ENCODE measurements at regions not wholly inside any gene's neighbourhood (a gene's known extent, or its start where the extent isn't known, plus 50 kb on each side); places are given as distances from the start of the nearest gene placed in this dataset.

- Histone ChIP-seq H3K36me3 (ENCODE audit: insufficient read depth, low read length) (no peaks in the 10 kb centered on the region), H3K27ac (ENCODE audit: low read depth in 1 of 2, low read length in 2 of 2) (no peak overlapping the region), H3K4me1 (ENCODE audit: insufficient read depth, low read length) (no peaks in the 10 kb centered on the region), H3K4me3 (ENCODE audit: low read length) (no peak overlapping the region), H3K27me3 (ENCODE audit: control insufficient read depth in 1 of 2, insufficient read depth in 2 of 2, low read length in 2 of 2) (no peaks in the 10 kb centered on the region), H3K9me3 (ENCODE audit: control insufficient read depth in 1 of 2, insufficient read depth in 1 of 2, low read length in 2 of 2) (no peaks in the 10 kb centered on the region)
- H3K27ac Mint-ChIP-seq, result no peak overlapping the region
- POLR2A ChIA-PET, result no interaction called here
- no peaks in the 10 kb centered on the region for H3K36me3 Mint-ChIP-seq (ENCODE audit: low read depth)
- intact Hi-C loops (cut with DNase I, micrococcal nuclease), result no loop called here
- TF ChIP-seq, protein P1, sequence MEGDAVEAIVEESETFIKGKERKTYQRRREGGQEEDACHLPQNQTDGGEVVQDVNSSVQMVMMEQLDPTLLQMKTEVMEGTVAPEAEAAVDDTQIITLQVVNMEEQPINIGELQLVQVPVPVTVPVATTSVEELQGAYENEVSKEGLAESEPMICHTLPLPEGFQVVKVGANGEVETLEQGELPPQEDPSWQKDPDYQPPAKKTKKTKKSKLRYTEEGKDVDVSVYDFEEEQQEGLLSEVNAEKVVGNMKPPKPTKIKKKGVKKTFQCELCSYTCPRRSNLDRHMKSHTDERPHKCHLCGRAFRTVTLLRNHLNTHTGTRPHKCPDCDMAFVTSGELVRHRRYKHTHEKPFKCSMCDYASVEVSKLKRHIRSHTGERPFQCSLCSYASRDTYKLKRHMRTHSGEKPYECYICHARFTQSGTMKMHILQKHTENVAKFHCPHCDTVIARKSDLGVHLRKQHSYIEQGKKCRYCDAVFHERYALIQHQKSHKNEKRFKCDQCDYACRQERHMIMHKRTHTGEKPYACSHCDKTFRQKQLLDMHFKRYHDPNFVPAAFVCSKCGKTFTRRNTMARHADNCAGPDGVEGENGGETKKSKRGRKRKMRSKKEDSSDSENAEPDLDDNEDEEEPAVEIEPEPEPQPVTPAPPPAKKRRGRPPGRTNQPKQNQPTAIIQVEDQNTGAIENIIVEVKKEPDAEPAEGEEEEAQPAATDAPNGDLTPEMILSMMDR (IDR thresholded peaks at IDR 0.05), result no peak
- CTCF ChIA-PET, result no interaction called here
- ATAC-seq (ENCODE audit: poor library complexity) (no peak), DNase-seq (no peak)
- H3K9me3 Mint-ChIP-seq, result peaks cover 4% of the 10 kb centered on the region
- no peaks in the 10 kb centered on the region for H3K4me1 Mint-ChIP-seq (ENCODE audit: low read depth)
- peaks cover 16% of the 10 kb centered on the region for H3K27me3 Mint-ChIP-seq
- no peak overlapping the region for H3K4me3 Mint-ChIP-seq
Measured at GRCh38 chr2:106719222-106719621, 166.7 kb downstream of the ST6GAL2 start.

DNA sequence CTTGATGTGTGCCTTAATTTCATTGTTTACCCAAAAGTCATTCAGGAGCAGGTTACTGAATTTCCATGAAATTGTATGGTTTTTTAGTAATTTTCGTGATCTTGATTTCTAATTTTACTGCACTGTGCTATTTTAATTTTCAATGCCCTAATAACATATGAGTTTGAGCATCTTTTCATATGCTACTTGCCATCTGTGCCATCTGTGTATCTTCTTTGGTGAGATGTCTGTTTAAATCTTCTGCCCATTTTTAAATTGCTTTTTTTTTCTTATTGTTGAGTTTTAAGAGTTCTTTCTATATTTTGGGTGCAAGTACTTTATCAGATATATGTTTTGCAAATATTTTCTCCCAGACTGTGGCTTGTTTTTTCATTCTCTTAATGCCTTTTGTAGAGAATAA, 165.9 kb downstream of the ST6GAL2 start:
- Histone ChIP-seq H3K9me3 (ENCODE audit: control insufficient read depth in 1 of 2, insufficient read depth in 1 of 2, low read length in 2 of 2) (no peaks in the 10 kb centered on the region), H3K27ac (ENCODE audit: low read depth in 1 of 2, low read length in 2 of 2) (no peak overlapping the region), H3K27me3 (ENCODE audit: control insufficient read depth in 1 of 2, insufficient read depth in 2 of 2, low read length in 2 of 2) (no peaks in the 10 kb centered on the region), H3K4me3 (ENCODE audit: low read length) (no peak overlapping the region), H3K36me3 (ENCODE audit: insufficient read depth, low read length) (no peaks in the 10 kb centered on the region), H3K4me1 (ENCODE audit: insufficient read depth, low read length) (no peaks in the 10 kb centered on the region)
- ChIA-PET CTCF (no interaction called here), POLR2A (no interaction called here)
- intact Hi-C loops (cut with DNase I, micrococcal nuclease), result no loop called here
- Mint-ChIP-seq H3K36me3 (ENCODE audit: low read depth) (no peaks in the 10 kb centered on the region), H3K9me3 (peaks cover 4% of the 10 kb centered on the region), H3K27me3 (peaks cover 21% of the 10 kb centered on the region), H3K4me3 (no peak overlapping the region), H3K4me1 (ENCODE audit: low read depth) (no peaks in the 10 kb centered on the region), H3K27ac (no peak overlapping the region)
- TF ChIP-seq, protein P1 (IDR thresholded peaks at IDR 0.05), result no peak
- DNase-seq, result no peak
- ATAC-seq (ENCODE audit: poor library complexity), result no peak

DNA sequence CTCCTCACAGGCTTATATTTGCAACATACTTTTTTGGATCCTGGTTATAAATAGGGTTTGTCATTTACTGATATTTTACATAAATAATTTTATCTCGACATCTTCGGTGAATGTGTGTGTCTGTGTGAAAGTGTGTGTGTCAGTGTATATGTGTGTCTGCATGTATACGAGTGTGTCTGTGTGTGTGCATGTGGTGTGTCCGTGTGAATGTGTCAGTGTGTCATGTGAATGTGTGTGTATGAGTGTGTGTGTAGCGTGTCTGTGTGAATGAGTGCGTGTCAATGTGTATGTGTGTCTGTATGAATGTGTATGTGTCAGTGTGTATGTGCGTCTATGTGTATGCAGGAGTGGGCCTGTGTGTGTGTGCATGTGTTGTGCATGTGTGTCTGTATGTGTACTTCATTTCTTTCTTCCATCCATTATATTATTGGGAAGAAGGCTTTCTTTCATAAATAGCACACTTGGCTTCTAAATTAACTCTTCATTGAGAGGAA, 161.6 kb downstream of the ST6GAL2 start:
- CTCF ChIA-PET, result no interaction called here
- POLR2A ChIA-PET, result no interaction called here
- intact Hi-C loops (cut with DNase I, micrococcal nuclease), result no loop called here

More for the DNA sequence above, 161.6 kb downstream of the ST6GAL2 start:
- no peak overlapping the region for H3K27ac Mint-ChIP-seq
- Histone ChIP-seq H3K27me3 (ENCODE audit: control insufficient read depth in 1 of 2, insufficient read depth in 2 of 2, low read length in 2 of 2) (peaks cover 0 to 2% of the 10 kb centered on the region in 2 experiments), H3K9me3 (ENCODE audit: control insufficient read depth in 1 of 2, insufficient read depth in 1 of 2, low read length in 2 of 2) (peaks cover 0 to 4% of the 10 kb centered on the region in 2 experiments), H3K27ac (ENCODE audit: low read depth in 1 of 2, low read length in 2 of 2) (no peak overlapping the region), H3K4me1 (ENCODE audit: insufficient read depth, low read length) (no peaks in the 10 kb centered on the region), H3K4me3 (ENCODE audit: low read length) (no peak overlapping the region), H3K36me3 (ENCODE audit: insufficient read depth, low read length) (no peaks in the 10 kb centered on the region)
- DNase-seq (no peak), ATAC-seq (ENCODE audit: poor library complexity) (no peak)
- peaks cover 35% of the 10 kb centered on the region for H3K27me3 Mint-ChIP-seq
- no peaks in the 10 kb centered on the region for H3K4me1 Mint-ChIP-seq (ENCODE audit: low read depth)
- H3K4me3 Mint-ChIP-seq, result no peak overlapping the region
- TF ChIP-seq, protein P1 (IDR thresholded peaks at IDR 0.05), result no peak
- H3K9me3 Mint-ChIP-seq, result no peaks in the 10 kb centered on the region
- no peaks in the 10 kb centered on the region for H3K36me3 Mint-ChIP-seq (ENCODE audit: low read depth)

All from CD4-positive, alpha-beta T cell (primary cell).